ENCODE measurements at regions not wholly inside any gene's neighbourhood (a gene's known extent, or its start where the extent isn't known, plus 50 kb on each side); places are given as distances from the start of the nearest gene placed in this dataset.

- no peak for ATAC-seq
- Histone ChIP-seq H3K4me1 (no peaks in the 10 kb centered on the region), H3K36me3 (no peaks in the 10 kb centered on the region), H3K9me3 (peaks cover 0 to 13% (median 0%) of the 10 kb centered on the region in 3 donors), H3K27ac (no peak overlapping the region), H3K27me3 (no peaks in the 10 kb centered on the region), H3K4me3 (no peak overlapping the region)
- no peak for TF ChIP-seq EP300 (IDR thresholded peaks at IDR 0.05)
- TF ChIP-seq POLR2A (IDR thresholded peaks at IDR 0.05), result no peak
- no peak for TF ChIP-seq POLR2AphosphoS5 (IDR thresholded peaks at IDR 0.05)
- no peak for TF ChIP-seq CTCF (IDR thresholded peaks at IDR 0.05)
- 75 to 92% methylated on average over 1 of the region's 1 CpG for WGBS, 2 donors (ENCODE audit: low coverage in 1 of 2)
Observed at GRCh38 chr1:69203166-69203565, 364.6 kb upstream of the LRRC7 start.

GRCh38 chr1:69213644-69214043, 354.1 kb upstream of the LRRC7 start:
- Histone ChIP-seq H3K27me3 (no peaks in the 10 kb centered on the region), H3K27ac (no peak overlapping the region), H3K36me3 (no peaks in the 10 kb centered on the region), H3K9me3 (no peaks in the 10 kb centered on the region), H3K4me1 (no peaks in the 10 kb centered on the region), H3K4me3 (no peak overlapping the region)
- ATAC-seq, result no peak
- TF ChIP-seq POLR2A (IDR thresholded peaks at IDR 0.05) (no peak), EP300 (IDR thresholded peaks at IDR 0.05) (no peak), CTCF (IDR thresholded peaks at IDR 0.05) (no peak), POLR2AphosphoS5 (IDR thresholded peaks at IDR 0.05) (no peak)
- 90 to 93% methylated on average over 4 of the region's 4 CpGs for WGBS, 2 donors (ENCODE audit: low coverage in 1 of 2)

GRCh38 chr1:69215883-69216282, 351.8 kb upstream of the LRRC7 start:
- no peaks in the 10 kb centered on the region for H3K4me1 ChIP-seq
- no peak overlapping the region for H3K27ac ChIP-seq
- no peak overlapping the region for H3K4me3 ChIP-seq
- no peaks in the 10 kb centered on the region for H3K27me3 ChIP-seq
- no peaks in the 10 kb centered on the region for H3K36me3 ChIP-seq
- WGBS, 2 donors (ENCODE audit: low coverage in 1 of 2), result 95 to 100% methylated on average over 3 of the region's 3 CpGs
- no peaks in the 10 kb centered on the region for H3K9me3 ChIP-seq
- TF ChIP-seq POLR2A (IDR thresholded peaks at IDR 0.05), result no peak
- TF ChIP-seq CTCF (IDR thresholded peaks at IDR 0.05), result no peak
- no peak for TF ChIP-seq POLR2AphosphoS5 (IDR thresholded peaks at IDR 0.05)
- no peak for TF ChIP-seq EP300 (IDR thresholded peaks at IDR 0.05)
- ATAC-seq, result no peak

GRCh38 chr1:69220672-69221071, 347.1 kb upstream of the LRRC7 start:
- Histone ChIP-seq H3K4me1 (no peaks in the 10 kb centered on the region), H3K27me3 (no peaks in the 10 kb centered on the region), H3K36me3 (no peaks in the 10 kb centered on the region), H3K9me3 (no peaks in the 10 kb centered on the region), H3K4me3 (no peak overlapping the region), H3K27ac (no peak overlapping the region)
- TF ChIP-seq POLR2AphosphoS5 (IDR thresholded peaks at IDR 0.05), result no peak
- no peak for TF ChIP-seq CTCF (IDR thresholded peaks at IDR 0.05)
- TF ChIP-seq EP300 (IDR thresholded peaks at IDR 0.05), result no peak
- TF ChIP-seq POLR2A (IDR thresholded peaks at IDR 0.05), result no peak
- ATAC-seq, result no peak
- WGBS, 2 donors (ENCODE audit: low coverage in 1 of 2), result 100% methylated on average over 1 of the region's 1 CpG; no CpG with 5 or more reads in 1 of the 2 donors

- 40 to 60% methylated on average over 1 of the region's 1 CpG for WGBS, 2 donors (ENCODE audit: low coverage in 1 of 2)
- no peaks in the 10 kb centered on the region for H3K36me3 ChIP-seq
- no peak for ATAC-seq
- H3K27ac ChIP-seq, result no peak overlapping the region
- no peaks in the 10 kb centered on the region for H3K9me3 ChIP-seq
- no peaks in the 10 kb centered on the region for H3K4me1 ChIP-seq
- no peak overlapping the region for H3K4me3 ChIP-seq
- TF ChIP-seq CTCF (IDR thresholded peaks at IDR 0.05) (no peak), POLR2AphosphoS5 (IDR thresholded peaks at IDR 0.05) (no peak), EP300 (IDR thresholded peaks at IDR 0.05) (no peak), POLR2A (IDR thresholded peaks at IDR 0.05) (no peak)
- no peaks in the 10 kb centered on the region for H3K27me3 ChIP-seq
Observed at GRCh38 chr1:69221524-69221923, 346.2 kb upstream of the LRRC7 start.

Data from gastroesophageal sphincter (tissue), 4 donors.